GM12875 (cell line): ENCODE measurements at regions not wholly inside any gene's neighbourhood (a gene's known extent, or its start where the extent isn't known, plus 50 kb on each side); places are given as distances from the start of the nearest gene placed in this dataset.

Experiments used
- H3K4me3 ChIP-seq: one replicate; pipeline ENCODE4 v1.5.1; 2011; ENCODE audit warnings: low read depth, low read length, control low read depth
- TF ChIP-seq, protein P1 (sequence below): IDR thresholded peaks from 2 replicates; pipeline ENCODE4 v1.5.1; 2011; ENCODE audit warnings: low read depth, mild to moderate bottlenecking, control low read depth, inconsistent platforms, low read length, moderate library complexity, borderline replicate concordance; ENCODE audit not compliant: insufficient read depth

DNA sequence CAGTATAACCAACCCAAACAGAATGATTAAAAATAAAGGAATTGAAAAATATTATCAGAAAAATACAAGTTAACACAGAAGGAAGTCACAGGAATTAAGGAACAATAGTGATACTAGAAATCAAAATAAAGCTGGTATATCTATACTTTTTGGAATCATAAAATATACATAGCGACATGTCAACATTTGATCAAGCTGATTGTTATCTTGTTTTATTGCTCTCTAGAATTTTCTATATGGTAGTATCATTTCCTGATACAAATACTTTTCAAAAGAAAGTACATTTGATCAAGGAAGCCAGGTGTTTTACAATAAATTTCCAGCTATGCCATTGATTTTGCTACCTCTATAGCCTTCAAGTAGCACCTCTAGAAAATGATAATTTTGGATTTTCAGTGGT, 489.5 kb upstream of the PKN2 start:
- TF ChIP-seq, protein P1, sequence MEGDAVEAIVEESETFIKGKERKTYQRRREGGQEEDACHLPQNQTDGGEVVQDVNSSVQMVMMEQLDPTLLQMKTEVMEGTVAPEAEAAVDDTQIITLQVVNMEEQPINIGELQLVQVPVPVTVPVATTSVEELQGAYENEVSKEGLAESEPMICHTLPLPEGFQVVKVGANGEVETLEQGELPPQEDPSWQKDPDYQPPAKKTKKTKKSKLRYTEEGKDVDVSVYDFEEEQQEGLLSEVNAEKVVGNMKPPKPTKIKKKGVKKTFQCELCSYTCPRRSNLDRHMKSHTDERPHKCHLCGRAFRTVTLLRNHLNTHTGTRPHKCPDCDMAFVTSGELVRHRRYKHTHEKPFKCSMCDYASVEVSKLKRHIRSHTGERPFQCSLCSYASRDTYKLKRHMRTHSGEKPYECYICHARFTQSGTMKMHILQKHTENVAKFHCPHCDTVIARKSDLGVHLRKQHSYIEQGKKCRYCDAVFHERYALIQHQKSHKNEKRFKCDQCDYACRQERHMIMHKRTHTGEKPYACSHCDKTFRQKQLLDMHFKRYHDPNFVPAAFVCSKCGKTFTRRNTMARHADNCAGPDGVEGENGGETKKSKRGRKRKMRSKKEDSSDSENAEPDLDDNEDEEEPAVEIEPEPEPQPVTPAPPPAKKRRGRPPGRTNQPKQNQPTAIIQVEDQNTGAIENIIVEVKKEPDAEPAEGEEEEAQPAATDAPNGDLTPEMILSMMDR = no peak
- no peak overlapping the region for H3K4me3 ChIP-seq

DNA sequence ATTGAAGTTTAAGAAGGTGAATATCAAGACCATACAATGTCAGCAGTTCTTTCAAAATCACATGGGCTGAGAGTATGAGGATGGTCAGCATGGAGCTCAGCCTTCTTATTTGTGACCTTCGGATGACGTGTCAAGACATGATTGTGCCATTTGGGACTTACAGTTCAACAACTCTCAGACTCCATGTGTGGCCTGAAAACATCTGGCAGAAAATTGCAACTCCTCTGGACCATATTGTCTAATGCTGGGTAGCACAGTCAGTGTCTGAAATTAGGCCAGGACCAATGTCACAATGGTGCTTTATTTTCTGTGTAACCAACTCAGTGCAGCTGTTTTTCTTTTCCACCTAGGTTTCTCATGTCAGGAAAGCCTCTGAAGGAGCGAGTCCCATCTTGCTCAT, 483.5 kb upstream of the PKN2 start:
- H3K4me3 ChIP-seq = no peak overlapping the region
- TF ChIP-seq, protein P1 = no peak

DNA sequence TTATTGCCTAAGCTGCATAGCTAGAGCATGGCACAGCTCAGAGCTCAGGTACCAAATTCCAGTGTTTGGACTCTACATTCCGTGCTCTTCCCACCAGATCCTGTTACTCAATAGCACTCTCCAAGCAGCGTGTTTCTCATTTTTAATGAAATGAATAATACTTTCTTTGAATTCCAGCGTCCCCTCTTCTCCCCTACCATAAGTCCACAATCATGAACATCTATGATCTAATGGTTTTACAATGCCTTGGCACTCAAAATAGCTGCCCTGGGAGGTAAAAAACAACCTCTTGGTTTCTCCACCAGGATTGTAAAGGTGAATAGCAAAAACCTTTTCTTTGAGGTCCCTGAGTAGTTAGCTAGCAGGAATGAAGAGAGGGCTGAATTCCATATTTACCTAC, 480.0 kb upstream of the PKN2 start:
- no peak overlapping the region for H3K4me3 ChIP-seq
- TF ChIP-seq, protein P1 = no peak

DNA sequence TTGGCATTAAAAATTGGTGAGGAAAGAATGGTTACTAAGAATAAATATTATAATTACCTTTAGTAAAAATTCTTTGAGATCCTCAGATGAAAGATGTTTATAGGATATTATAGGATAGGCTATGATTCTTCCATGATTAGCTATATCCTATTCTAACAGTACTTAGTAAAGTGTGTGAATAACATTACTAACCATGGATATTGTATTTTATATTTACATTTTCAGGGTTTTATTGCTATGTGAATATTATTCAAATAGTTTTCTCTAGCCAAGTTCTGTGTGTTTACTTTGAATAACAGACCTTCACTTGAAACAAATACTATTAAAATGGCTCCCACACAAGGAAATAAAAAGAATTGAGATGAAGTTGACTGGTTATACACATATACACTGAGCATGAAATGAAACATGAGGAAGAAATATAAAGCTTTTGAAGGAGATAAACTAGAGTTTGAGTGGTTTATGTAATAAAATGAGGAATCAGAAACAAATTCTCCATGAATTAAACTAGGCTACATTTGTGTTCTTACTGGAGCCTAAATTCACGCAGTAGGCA, 479.4 kb upstream of the PKN2 start:
- TF ChIP-seq, protein P1 = no peak
- H3K4me3 ChIP-seq = no peak overlapping the region

DNA sequence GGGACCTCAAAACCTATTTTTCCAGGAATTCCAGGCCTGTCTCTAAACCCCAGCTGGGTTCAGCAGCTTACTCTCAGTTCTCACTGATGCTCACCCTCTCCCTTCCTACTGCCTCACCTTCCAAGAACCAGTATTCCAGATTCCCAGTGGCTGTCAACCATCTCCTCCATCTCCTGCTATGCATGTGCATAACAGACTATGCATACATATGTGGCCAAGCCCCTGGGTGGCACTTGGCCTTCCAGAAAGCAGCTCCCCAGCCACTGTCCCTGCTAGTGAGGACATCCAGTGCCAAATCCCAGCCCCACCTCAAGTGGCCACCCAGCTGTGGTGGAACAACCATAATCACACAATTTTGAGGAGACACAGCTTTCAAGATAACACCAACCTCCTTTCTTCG, 475.7 kb upstream of the PKN2 start:
- TF ChIP-seq, protein P1 = no peak
- H3K4me3 ChIP-seq = no peak overlapping the region

DNA sequence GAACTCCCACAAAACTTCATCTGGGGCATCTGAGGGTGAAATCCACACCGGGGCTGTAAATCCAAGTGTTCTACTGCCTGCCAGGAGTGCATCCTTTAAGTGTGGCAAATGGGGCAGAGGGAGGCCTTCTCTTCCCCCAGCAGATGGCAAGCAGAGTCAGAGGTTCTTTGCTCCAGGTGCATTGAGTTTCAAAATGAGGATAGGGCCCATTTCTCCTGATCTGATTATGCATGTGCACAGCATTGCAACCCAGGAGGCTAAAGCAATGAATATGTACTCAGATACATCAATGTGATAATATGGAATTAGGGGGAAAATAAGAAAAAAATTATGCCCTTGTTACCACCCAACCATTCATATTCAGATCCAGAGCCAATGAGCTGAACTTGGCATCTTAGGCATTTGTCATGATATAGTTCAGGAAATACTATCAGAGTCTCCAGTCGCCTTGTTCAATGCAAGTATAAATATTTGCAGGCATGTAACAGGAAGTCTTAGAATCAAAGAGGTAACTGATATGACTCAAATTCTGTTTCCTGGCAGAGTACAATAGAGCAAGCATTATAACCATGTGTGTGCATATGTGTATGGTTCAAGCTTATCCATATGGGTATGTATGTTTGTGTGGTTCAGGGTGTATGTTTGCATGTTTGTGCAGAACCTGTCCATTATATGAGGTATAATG, 473.8 kb upstream of the PKN2 start:
- TF ChIP-seq, protein P1 = no peak
- no peak overlapping the region for H3K4me3 ChIP-seq

DNA sequence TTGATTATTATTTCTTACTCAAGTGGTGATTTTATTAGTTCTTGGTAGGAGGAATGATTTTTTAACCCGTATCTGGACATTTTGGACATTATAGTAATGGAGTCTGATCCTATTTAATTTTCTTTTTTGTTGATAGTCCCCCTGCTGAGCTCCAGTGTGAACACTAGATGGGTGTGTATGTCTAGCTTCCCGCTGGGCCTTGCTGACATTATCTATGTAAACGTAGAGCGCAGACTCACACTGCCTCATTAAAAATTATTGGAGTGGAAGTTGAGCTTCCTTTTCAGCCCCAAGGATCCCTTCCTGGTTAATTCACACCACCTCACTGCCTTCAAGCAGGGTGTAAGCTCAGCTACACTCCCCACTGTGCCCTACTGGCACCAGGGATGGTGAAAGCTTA, 467.6 kb upstream of the PKN2 start:
- H3K4me3 ChIP-seq = no peak overlapping the region
- TF ChIP-seq, protein P1 = no peak
